WTC11 (cell line): ENCODE measurements at regions not wholly inside any gene's neighbourhood (a gene's known extent, or its start where the extent isn't known, plus 50 kb on each side); places are given as distances from the start of the nearest gene placed in this dataset.
A peak's percentile ranks its signal among the peaks of the same experiment; 100 is the strongest.

Source experiments
- ATAC-seq: fragments of 200-7000 bp; cut with Tn5 transposase; 2 replicates; pipeline ENCODE4 v1.10.0; 2021; ENCODE audit warnings: mild to moderate bottlenecking, moderate library complexity
- CTCF ChIA-PET: fragments of 300-600 bp; sonication (Branson Sonifier 250); formaldehyde crosslinking; loops from one replicate; lab custom pipeline; 2021; ENCODE audit warnings: antibody characterized with exemption; lab: Charles Lee
- POLR2A ChIA-PET: fragments of 350-600 bp; sonication (Branson Sonifier 250); formaldehyde crosslinking; loops from one replicate; lab custom pipeline; 2021; ENCODE audit warnings: antibody characterized with exemption; lab: Charles Lee
- DNase-seq: peaks from one replicate; pipeline ENCODE4 v3.0.0; 2021; ENCODE audit warnings: low spot score
- H3K27ac Mint-ChIP-seq: 2 replicates; pipeline ENCODE4 v1.8.0; 2021; ENCODE audit warnings: mixed read lengths
- H3K27me3 Mint-ChIP-seq: 2 replicates; pipeline ENCODE4 v1.8.0; 2021; ENCODE audit warnings: low read depth, mild to moderate bottlenecking, moderate library complexity, mixed read lengths
- H3K36me3 Mint-ChIP-seq: 2 replicates; pipeline ENCODE4 v1.8.0; 2021; ENCODE audit warnings: mixed read lengths
- H3K4me1 Mint-ChIP-seq: 2 replicates; pipeline ENCODE4 v1.8.0; 2022; ENCODE audit warnings: mixed read lengths
- H3K4me3 Mint-ChIP-seq: 2 replicates; pipeline ENCODE4 v1.8.0; 2021; ENCODE audit warnings: mild to moderate bottlenecking, moderate library complexity, mixed read lengths
- H3K9me3 Mint-ChIP-seq: 2 replicates; pipeline ENCODE4 v1.8.0; 2021; ENCODE audit warnings: mixed read lengths
- ATF2 ChIP-seq: sonication (generic); formaldehyde crosslinking; IDR thresholded peaks from 2 replicates; pipeline ENCODE4 v1.8.1; 2022; ENCODE audit warnings: low read depth, missing genetic modification reagents, borderline replicate concordance
- ATF3 ChIP-seq: sonication (generic); formaldehyde crosslinking; conservative IDR thresholded peaks from 2 replicates; pipeline ENCODE4 v1.8.1; 2022; ENCODE audit warnings: mild to moderate bottlenecking, missing genetic modification reagents
- CDX4 ChIP-seq: fragments of 250-450 bp; sonication (Bioruptor Pico); IDR thresholded peaks from 2 replicates; pipeline ENCODE4 v1.9.0; 2021; ENCODE audit warnings: moderate library complexity, mild to moderate bottlenecking, inconsistent platforms, borderline replicate concordance
- E2F1 ChIP-seq: sonication (generic); formaldehyde crosslinking; IDR thresholded peaks from 2 replicates; pipeline ENCODE4 v1.8.0; 2022; ENCODE audit warnings: mild to moderate bottlenecking, missing genetic modification reagents
- ESRRA ChIP-seq: sonication (generic); formaldehyde crosslinking; IDR thresholded peaks from 2 replicates; pipeline ENCODE4 v1.8.1; 2022; ENCODE audit warnings: mild to moderate bottlenecking, missing genetic modification reagents, borderline replicate concordance
- GABPB1 ChIP-seq: sonication (generic); formaldehyde crosslinking; IDR thresholded peaks from 2 replicates; pipeline ENCODE4 v1.8.1; 2023; ENCODE audit warnings: mild to moderate bottlenecking, missing genetic modification reagents
- GRHL2 ChIP-seq: fragments of 250-450 bp; sonication (Bioruptor Pico); IDR thresholded peaks from 2 replicates; pipeline ENCODE4 v1.8.0; 2022; ENCODE audit warnings: mild to moderate bottlenecking, moderate library complexity; ENCODE audit not compliant: insufficient replicate concordance, severe bottlenecking
- HMGA2 ChIP-seq: fragments of 250-450 bp; sonication (Bioruptor Pico); IDR thresholded peaks from 2 replicates; pipeline ENCODE4 v1.4.0; 2021; ENCODE audit warnings: mild to moderate bottlenecking, moderate library complexity
- KAT7 ChIP-seq: sonication (generic); formaldehyde crosslinking; IDR thresholded peaks from 2 replicates; pipeline ENCODE4 v1.8.1; 2023; ENCODE audit warnings: missing genetic modification reagents, mild to moderate bottlenecking, borderline replicate concordance
- MAX ChIP-seq: sonication (generic); formaldehyde crosslinking; IDR thresholded peaks from 2 replicates; pipeline ENCODE4 v1.8.0; 2022; ENCODE audit warnings: mild to moderate bottlenecking, missing genetic modification reagents
- NR2C2 ChIP-seq: sonication (generic); formaldehyde crosslinking; IDR thresholded peaks from 2 replicates; pipeline ENCODE4 v1.8.0; 2022; ENCODE audit warnings: mild to moderate bottlenecking, missing genetic modification reagents
- RORB ChIP-seq: fragments of 250-450 bp; sonication (Bioruptor Pico); IDR thresholded peaks from 2 replicates; pipeline ENCODE4 v1.9.0; 2021; ENCODE audit warnings: mild to moderate bottlenecking
- STAT6 ChIP-seq: sonication (generic); formaldehyde crosslinking; conservative IDR thresholded peaks from 2 replicates; pipeline ENCODE4 v1.8.1; 2023; ENCODE audit warnings: mild to moderate bottlenecking, low read depth, missing genetic modification reagents, moderate library complexity
- TCF7 ChIP-seq: sonication (generic); formaldehyde crosslinking; IDR thresholded peaks from 2 replicates; pipeline ENCODE4 v1.8.0; 2022; ENCODE audit warnings: mild to moderate bottlenecking, low read depth, missing genetic modification reagents, moderate library complexity
- ZNF121 ChIP-seq: sonication (generic); formaldehyde crosslinking; IDR thresholded peaks from 2 replicates; pipeline ENCODE4 v1.8.0; 2023; ENCODE audit warnings: missing genetic modification reagents
- ZNF263 ChIP-seq: sonication (generic); formaldehyde crosslinking; IDR thresholded peaks from 2 replicates; pipeline ENCODE4 v1.8.1; 2022; ENCODE audit warnings: low read depth, mild to moderate bottlenecking, moderate library complexity, missing genetic modification reagents
- ZNF317 ChIP-seq: sonication (generic); formaldehyde crosslinking; IDR thresholded peaks from 2 replicates; pipeline ENCODE4 v1.8.1; 2023; ENCODE audit warnings: low read depth, mild to moderate bottlenecking, moderate library complexity, missing genetic modification reagents, borderline replicate concordance
- ZNF423 ChIP-seq: fragments of 250-450 bp; sonication (Bioruptor Pico); IDR thresholded peaks from 2 replicates; pipeline ENCODE4 v2.1.2; 2022; ENCODE audit warnings: mild to moderate bottlenecking, moderate library complexity
- ZNF512 ChIP-seq: sonication (generic); formaldehyde crosslinking; IDR thresholded peaks from 2 replicates; pipeline ENCODE4 v1.8.1; 2022; ENCODE audit warnings: missing genetic modification reagents, borderline replicate concordance
- ZNF671 ChIP-seq: fragments of 250-450 bp; sonication (Bioruptor Pico); IDR thresholded peaks from 2 replicates; pipeline ENCODE4 v1.8.0; 2021; ENCODE audit warnings: mild to moderate bottlenecking

- H3K27ac Mint-ChIP-seq, result no peak overlapping the region
- no peak for TF ChIP-seq E2F1
- TF ChIP-seq ATF3, result no peak
- no peak for TF ChIP-seq ZNF317 (CRISPR knock-in tag)
- no peak for TF ChIP-seq ZNF512
- no peak for TF ChIP-seq TCF7 (CRISPR knock-in tag)
- TF ChIP-seq RORB, result no peak
- no peak for TF ChIP-seq CDX4
- no peak for TF ChIP-seq KAT7
- no peak for TF ChIP-seq STAT6
- TF ChIP-seq MAX (CRISPR knock-in tag), result no peak
- no peak for TF ChIP-seq NR2C2 (CRISPR knock-in tag)
- no peak for TF ChIP-seq ATF2 (CRISPR knock-in tag)
- TF ChIP-seq ZNF263 (CRISPR knock-in tag), result no peak
- TF ChIP-seq HMGA2 (CRISPR knock-in tag), result no peak
- no peak for TF ChIP-seq ZNF671 (CRISPR knock-in tag)
- TF ChIP-seq GRHL2 (CRISPR knock-in tag), result no peak
- no peak for TF ChIP-seq ZNF423
- TF ChIP-seq ZNF121, result no peak
- TF ChIP-seq ESRRA (CRISPR knock-in tag), result no peak
- no peak for TF ChIP-seq GABPB1 (CRISPR knock-in tag)
- H3K27me3 Mint-ChIP-seq, result no peaks in the 10 kb centered on the region; the same call in 1 of the 2 replicates
- POLR2A ChIA-PET, result interaction anchor here (0.6 kb wide), 1 partner anchor 14 kb away, joined by 7 read pairs; no protein-coding TSS in a partner anchor
- ATAC-seq (peak; percentile 46), DNase-seq (no peak)
- H3K4me3 Mint-ChIP-seq, result no peak overlapping the region
- no peaks in the 10 kb centered on the region for H3K9me3 Mint-ChIP-seq
- H3K4me1 Mint-ChIP-seq, result peaks cover 22% of the 10 kb centered on the region
- H3K36me3 Mint-ChIP-seq, result no peaks in the 10 kb centered on the region
- CTCF ChIA-PET, result interaction anchor here (0.8 to 1.6 kb wide), 6 partner anchors 9 to 388 kb away, joined by 3 to 6 read pairs (median 4); no protein-coding TSS in a partner anchor
Observed at GRCh38 chr7:47653550-47654411, 71.9 kb upstream of the TNS3 start.
